T-helper 22 cell (primary cell): ENCODE measurements at regions not wholly inside any gene's neighbourhood (a gene's known extent, or its start where the extent isn't known, plus 50 kb on each side); places are given as distances from the start of the nearest gene placed in this dataset.
"Not testable (repeated sequence)": the region's sequence is repeated elsewhere in the genome, so short reads cannot be mapped to it uniquely, and the experiment has no call there.

ENCODE experiments used
- DNase-seq: peaks from one replicate; pipeline ENCODE4 v3.0.0-alpha.2; 2020; ENCODE audit warnings: low read depth

DNA sequence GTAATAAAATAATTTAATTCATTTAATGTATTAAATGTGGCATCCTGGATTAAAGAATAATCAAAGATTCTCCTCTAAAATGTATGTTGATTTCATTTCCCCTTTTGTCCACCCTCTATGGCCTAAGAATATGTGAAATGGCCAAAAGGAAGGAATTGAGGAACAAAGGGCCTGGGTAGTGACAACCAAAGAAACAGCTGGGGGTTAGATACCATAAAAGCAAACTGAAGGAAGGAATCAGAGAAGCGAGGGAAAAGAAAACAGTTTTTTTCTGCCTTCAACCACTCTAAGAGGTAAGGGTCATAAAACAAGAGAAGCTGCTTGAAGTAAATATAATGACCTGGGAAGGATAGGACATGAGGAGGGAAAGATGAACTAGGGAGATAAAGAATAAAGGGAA lies 139.3 kb downstream of the FAM76B start:
- DNase-seq = no peak

GRCh38 chr11:95647871-95648270 lies 141.7 kb downstream of the FAM76B start:
- no peak for DNase-seq

DNA sequence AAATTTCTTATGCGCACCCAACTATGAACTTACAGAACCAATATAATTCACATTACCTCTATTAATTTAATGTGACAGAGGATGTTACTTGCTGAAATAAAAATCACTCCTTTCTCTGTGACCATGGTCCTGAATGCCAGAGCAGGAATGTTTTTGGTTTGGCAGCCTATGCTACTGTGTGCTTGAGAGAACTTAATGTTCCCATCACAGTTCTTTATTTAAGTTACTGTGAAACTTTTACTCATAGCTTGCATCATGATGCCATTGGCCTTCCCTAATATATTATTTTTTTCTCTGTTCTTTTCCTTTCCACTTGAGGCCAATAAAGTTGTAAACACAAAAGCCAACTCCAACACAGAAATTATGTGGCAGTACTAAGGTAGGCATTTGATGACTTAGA lies 142.2 kb downstream of the FAM76B start:
- DNase-seq = no peak

DNA sequence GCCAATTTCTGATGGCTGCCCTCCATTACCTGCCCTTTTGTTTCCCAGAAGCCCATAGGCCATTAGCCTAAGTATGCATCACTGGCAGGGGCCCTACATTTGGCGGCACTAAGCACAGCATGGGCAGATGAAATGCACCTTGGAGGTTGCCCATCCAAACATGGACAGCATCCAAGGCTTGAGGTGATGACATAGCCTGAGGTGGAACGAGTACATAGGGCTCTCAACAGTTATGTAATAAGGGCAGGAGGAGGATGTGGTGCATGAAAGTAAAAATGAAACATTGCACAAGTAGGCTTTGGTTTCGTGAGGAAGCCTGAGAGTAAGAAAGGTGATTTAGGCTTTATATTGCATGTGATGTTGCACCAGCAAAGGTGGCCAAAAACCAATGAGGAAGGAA lies 148.1 kb downstream of the FAM76B start:
- DNase-seq = no peak

GRCh38 chr11:95638501-95638900 lies 151.1 kb downstream of the FAM76B start:
- no peak for DNase-seq

DNA sequence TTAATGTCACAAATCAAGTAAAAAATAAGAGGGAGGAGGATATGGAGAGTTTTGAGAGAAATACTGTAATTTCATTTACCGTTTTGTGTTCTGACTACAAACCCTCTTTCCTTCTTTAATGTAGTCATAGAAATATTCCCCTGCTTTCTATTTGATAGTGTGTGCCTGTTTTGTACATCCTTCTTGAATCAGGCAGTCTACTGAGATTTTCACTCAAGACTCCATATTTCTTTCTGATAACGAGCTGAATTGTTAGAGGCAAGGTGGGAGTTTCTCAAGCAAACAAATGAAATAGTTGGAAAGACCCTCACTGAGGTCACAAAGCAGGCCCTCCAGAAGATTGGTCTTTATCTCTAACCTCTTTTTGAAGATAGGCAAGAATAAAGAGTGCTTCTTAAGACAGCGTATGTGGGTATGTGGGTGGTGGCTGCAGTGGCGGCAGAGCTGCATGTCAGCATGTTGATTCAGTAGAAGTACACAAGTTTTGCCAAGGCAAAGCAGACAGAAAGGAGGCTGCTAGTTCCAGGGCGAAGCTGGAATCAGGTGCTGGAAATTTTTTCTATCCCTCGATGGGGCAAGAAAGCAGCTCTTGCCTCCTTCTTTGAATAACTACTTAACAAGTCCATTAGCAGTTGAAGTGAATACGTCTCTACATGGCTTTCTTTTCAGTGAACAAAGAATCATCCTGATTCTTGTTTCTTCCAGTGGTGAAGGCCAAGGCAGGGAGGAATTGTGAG lies 164.2 kb downstream of the FAM76B start:
- no peak for DNase-seq

GRCh38 chr11:95616256-95616804 lies 173.3 kb downstream of the FAM76B start:
- no peak for DNase-seq

DNA sequence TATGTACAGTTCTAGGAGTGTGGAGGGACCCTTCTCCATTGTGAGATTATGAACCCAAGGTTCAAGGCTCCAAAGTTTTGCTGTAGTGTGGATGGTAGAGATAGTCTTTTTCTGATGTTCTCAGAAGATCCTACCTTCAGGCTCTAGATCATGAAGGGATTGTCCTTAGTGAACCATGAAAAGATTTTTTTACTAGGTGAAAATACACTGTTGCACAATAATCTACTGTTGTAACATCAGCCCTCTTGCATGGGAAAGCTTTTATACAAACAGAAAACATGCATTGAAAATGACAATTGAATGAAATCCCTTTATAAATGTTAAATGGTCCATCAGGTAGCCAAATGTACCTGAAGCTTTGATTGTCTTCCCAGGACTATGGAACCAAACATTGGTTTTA lies 177.8 kb downstream of the FAM76B start:
- no peak for DNase-seq

DNA sequence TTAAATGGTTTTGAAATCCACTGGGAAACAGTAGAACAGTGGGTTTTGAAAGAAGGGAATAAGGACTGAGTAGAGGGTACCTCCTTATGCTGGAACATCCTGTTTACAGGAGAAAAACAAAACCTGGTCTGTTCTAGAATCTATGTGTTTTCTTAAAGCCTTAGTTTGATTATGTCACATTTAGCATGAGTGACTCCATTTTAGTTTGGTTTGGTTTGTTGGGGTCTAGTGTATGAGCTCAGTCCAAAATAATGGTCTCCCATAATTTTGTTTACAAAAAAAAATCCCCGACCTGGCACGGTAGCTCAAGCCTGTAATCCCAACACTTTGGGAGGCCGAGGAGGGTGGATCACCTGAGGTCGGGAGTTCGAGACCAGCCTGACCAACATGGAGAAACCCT lies 179.4 kb downstream of the FAM76B start:
- not testable (repeated sequence) for DNase-seq

DNA sequence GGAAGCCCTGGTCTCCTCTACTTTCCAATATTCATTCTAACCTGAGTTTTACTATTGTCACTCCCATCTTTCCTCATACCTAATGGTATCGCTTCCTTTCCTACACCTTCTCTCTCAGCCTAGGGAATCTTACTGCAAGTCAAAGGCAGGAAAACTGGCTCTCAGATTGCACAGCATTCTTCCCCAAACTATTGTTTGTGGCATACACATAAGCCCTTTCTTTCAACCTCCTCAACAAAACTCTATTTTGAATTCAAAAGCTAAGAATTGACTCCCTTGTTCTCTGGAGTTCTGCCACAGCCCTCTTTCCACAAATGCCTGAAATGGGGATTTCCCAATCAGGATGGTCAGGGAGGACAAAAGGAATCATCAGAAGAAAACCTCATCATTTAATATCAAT lies 181.5 kb downstream of the FAM76B start:
- no peak for DNase-seq

DNA sequence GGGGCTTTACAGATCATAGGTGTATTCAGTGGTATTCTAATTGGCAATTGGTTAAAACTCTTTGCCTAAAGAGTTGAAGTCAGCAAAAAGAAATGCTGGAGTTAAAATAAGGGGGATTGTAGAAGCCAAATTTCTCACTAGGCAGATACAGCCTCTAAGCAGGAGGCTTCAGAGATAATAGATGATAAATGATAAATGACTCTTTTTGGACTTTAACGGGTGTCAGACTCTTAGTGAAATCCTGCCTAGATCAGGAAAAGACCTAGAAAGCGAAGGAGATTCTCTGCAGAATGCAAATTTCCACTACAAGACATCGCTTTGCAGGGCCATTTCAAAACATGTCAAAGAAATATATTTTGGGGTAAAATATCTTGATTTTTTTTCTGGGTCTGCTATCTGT lies 182.8 kb downstream of the FAM76B start:
- no peak for DNase-seq

DNA sequence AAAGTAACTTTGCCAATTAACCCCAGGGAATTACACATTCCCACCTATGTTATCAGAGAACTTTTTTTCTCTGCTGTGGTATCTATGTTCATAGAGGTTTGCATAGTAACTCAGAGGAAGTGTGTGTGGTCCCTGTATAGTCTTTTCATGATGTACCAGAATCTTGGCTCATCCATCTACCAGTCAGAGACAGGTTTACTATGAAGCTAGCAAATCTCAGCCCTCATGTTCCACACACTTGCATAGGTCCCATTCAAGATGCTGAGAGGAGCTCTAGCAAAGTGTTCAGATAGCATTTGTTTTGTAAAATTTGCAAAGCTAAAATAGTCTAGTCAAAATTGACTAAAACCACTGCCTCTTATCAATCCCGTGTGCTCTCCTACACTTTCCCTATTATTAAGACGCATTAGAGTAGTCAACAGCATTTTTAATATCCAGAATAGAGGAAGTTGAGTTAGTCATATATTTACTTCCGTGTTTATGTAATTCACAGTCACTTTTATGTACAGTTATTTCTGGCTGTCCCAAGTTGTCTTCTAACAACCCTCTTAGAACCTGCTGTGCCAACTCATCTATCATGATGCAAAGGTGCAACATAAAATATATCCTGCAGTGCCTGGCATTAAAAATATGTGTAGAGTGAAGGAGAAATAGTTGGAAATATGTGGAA lies 184.2 kb downstream of the FAM76B start:
- no peak for DNase-seq

DNA sequence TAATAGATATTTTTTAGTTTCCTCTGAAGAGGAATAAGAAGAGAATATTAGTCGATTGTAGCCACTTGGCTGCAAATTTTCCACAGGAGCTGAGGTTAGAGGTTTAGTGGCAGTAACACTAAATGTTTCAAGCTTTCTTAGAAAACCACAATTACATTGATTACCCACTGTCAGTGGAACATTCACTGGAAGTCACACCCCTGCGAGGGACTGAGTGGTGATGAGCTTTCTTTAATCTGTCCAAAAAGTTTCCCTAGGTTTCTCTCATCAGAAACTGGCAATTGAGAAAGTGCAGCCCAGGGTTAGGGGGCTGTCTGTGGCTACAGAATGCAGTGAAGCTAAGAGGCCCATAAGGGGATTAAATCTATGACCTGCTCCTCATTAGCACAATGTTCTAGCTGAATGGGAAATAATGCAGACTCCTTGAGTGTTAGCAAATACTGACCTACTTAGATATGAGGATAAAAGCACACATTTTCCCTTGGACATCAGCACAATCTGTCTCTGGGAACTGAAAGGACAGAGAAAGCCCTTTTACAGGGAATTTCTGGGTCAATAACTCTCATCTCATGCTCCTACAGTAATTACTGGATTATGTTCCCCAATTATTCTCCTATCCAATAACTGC lies 189.5 kb downstream of the FAM76B start:
- DNase-seq = no peak

DNA sequence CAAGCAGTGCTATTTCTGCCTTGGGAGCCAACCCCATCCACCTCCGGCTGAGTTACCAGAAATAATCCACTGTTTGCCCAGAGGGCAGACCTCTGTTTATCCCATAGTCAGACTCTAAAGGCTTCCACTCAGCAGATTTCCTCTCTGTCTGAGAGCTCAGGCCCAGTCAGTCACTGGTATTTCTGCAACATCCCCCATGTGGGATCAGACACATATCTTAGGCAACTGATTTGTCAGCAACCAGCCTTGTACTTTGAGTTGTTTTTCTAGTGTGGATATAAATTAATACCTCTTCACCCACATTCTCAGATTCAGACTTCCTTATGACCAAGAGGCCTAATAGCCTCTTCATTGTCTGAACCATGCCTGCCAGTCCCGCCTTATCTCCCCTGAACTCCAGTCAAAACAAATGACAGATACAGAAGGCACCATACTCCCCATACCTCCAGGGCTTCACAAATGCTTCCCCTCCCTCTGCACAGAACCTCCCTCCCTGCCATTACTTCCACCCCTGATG lies 193.6 kb downstream of the FAM76B start:
- no peak for DNase-seq

DNA sequence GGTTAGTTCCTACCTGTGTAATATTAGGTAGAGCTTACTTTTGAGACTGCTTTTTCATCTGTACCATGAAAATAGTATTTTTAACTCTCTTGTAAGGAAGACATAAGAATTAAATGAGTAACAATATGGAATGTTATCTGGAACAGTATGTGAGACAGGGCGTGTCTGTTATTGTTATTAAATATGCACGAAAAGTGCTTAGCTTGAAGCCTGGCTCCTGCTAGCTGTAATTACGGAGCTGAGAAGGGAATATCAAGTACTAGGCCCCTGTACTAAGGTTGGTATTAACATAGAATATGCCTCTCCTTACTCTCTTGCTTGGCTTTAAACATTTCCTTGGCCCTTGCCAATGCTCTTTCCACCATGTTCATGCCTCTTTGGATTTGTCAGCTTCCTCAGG lies 194.0 kb downstream of the FAM76B start:
- DNase-seq = no peak

GRCh38 chr11:95593111-95593510 lies 196.5 kb downstream of the FAM76B start:
- no peak for DNase-seq

DNA sequence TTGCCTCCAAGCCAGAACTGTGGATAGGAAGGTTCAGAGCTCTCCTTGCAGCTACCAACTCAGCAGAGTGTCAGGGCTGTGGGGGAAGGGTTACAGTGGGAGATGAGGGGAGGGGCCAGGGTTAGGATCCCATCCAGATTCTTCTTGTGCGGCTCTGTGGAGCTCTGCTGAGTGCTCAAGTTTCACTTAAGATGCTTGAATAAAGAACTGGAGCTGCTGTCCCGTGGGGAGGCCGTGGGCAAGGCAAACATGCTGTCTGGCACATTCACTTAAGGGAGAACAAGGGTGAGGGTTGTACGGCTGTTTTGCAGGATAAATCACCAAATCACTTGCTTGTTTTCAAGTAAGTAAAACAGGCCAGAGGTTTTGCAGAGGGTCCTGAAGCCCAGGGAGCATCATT lies 197.1 kb downstream of the FAM76B start:
- no peak for DNase-seq

- no peak for DNase-seq
Measured at GRCh38 chr11:95589893-95590612, 199.5 kb downstream of the FAM76B start.

GRCh38 chr11:95588821-95589220 lies 200.8 kb downstream of the FAM76B start:
- DNase-seq = no peak

DNA sequence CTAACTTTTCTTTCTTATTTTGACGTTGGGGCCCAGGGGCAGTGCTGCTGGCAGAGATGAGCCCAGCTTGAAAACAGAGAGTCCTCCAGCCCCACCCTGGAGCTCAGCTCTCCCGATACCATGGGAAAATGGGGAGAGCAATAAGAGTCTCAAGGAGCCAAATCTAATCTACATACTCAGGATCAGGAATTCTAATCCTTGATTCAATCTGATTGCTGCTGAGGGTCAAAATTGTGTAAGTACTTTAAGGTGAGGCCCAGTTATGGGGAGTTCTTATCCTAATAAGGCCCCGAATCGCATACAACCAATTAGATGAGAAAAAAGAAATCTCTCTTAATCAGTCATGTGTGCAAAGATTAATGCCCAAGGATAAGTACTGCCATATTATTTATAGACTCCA lies 202.9 kb downstream of the FAM76B start:
- no peak for DNase-seq

GRCh38 chr11:95586155-95586554 lies 203.4 kb downstream of the FAM76B start:
- DNase-seq = no peak

GRCh38 chr11:95585752-95586077 lies 203.9 kb downstream of the FAM76B start:
- DNase-seq = no peak
